Stromal cell of bone marrow (primary cell): ENCODE measurements at regions not wholly inside any gene's neighbourhood (a gene's known extent, or its start where the extent isn't known, plus 50 kb on each side); places are given as distances from the start of the nearest gene placed in this dataset.
"Not testable (repeated sequence)": the region's sequence is repeated elsewhere in the genome, so short reads cannot be mapped to it uniquely, and the experiment has no call there.

ENCODE experiments used
- DNase-seq: peaks from one replicate; pipeline ENCODE4 v3.0.0-alpha.2; 2012; ENCODE audit warnings: low read depth

DNA sequence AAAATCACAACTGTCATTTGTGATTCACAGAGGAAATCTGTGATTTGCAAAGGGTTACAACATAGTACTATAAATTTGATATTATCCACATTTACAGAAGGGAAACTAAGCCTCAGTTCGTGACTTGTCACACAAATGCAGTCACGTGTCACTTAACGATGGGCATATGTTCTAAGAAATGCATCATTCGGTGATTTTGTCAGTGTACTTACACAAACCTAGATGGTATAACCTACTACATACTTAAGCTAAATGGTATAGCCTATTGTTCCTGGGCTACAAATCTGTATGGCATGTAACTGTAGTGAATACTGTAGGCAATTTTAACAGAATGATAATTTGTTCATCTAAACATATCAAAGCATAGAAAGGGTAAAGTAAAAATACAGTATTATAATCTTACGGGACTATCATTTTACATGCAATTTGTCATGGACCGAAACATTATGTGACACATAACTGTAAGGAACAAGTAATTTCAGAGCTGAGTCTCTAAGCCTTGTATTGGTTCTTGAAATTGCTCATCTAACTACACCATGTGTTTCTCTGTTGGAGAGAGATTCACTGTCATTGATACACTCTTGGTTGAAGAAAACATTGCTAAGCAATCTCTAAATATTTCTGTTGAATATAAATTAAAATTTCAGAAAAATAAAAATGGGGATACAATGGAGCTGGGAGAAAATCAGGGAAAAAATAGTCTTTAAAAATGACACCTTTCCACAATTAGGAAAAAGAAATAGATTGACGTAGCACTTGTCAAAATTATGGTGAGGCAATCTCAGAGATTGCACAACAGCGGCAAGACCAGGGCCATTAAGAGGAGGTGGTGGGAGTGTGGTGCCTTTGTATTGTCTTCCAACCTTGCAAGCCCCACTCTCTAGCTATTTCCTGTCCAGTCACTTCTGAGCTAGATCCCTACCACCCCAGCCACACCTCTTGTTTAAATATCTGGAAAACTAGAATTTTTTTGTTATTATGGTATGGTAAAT, 645.8 kb upstream of the TBL1XR1 start:
- DNase-seq, result no peak

DNA sequence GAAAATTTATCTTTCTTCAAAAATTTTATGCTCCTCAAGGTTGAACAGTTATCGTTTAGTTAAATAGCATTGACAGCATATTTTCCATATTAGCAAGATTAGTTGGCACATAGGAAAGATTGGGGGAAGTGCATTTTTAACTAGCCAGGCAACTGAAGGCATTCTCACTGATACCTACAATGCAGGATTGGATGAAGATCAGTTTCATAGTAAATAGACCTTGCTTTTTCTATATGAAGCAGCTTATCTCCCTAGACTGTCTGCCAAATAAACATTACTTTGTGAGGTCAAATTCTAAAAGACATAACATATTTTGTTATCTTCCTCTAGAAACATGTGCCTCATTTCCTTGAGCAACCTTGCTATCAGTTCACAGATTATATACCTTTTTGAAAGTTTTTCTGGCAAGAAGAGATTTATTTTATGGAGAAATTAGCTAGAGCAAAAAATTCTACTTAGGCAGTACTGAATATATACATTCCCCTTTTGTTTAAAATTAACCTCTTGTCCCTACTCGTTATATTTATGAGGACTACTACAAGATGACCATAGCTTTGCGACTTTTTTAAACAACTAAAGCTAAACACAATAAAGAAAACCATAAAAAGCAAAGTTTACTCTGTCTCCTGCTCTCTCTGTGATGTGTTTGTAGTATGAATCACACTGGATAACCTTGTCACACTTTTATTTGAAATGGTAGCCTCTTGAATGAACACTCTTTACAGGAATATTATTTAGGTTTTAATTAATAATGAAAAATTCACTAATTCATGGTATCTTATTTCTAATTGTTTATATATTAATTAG, 654.9 kb upstream of the TBL1XR1 start:
- DNase-seq, result no peak

DNA sequence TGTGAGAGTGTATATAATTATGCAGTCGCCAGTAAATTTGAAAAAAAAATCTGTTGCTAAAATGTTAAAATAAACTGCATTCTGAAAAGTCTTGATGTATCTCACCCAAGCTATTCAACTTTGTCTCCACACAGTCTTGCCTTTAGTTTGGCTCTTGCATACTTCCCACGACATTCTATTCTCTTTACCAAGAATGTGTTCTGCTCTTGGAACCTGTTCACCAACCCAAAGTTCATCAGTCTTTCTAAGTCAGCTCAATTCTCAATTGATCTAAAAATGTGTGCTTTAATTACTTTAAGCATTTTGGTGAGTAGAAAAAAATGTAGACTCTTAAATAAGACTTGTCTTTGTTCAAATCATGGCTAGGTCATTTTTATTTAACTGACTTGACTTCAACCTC, 657.7 kb upstream of the TBL1XR1 start:
- no peak for DNase-seq

DNA sequence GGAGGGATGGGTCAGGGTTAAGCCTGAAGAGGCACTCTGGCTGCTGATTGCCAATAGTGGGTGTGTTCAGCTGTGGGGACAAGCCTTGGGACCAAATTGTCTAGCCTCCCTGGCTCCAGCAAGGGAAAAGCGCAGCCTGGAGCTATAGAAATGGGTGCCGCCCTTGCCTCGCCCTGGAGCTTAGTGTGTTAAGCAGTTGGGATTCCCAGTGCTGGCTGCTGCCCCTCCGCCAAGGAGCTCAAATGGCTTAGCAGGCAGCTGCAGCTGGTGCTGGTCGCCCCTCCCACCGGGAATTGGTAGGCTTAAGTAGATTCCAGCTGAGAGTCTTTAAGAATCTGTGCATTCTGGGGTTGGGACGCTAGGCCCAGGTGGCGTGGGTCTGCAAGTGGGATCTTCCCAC, 662.9 kb upstream of the TBL1XR1 start:
- DNase-seq, result no peak

DNA sequence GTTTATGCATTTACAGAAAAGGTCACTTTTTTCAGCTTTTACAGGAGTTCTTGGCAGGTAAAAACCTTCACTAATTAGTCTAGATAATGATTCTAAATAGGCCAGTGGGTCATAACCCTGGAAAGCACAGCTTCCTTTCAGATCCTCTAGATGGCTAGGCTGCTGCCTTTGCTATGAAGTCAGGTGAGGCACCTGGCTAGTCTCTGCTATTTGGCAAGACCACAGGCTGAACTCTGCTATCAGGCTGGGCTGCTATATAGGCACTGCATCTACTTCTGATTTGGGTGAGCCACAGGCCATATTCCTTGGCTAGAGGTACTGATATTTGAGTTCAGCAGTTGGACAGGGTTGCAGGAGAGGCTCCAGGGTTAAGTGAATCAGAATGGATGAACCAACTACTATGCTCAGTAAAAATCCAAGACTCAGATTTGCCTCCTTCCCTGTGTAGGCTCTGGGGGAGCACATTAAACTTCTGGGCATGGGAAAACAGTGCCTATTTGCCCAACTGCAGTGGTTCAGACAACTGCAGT, 665.7 kb upstream of the TBL1XR1 start:
- no peak for DNase-seq

DNA sequence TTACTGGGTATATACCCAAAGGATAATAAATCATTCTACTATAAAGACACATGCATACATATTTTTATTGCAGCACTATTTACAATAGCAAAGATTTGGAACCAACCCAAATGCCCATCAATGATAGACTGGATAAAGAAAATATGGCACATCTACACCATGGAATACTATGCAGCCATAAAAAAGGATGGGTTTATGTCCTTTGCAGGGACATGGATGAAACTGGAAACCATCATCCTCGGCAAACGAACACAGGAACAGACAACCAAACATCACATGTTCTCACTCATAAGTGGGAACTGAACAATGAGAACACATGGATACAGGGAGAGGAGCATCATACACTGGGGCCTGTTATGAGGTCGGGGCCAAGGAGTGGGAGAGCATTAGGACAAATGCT, 665.0 kb upstream of the KCNMB2 start:
- not testable (repeated sequence) for DNase-seq

DNA sequence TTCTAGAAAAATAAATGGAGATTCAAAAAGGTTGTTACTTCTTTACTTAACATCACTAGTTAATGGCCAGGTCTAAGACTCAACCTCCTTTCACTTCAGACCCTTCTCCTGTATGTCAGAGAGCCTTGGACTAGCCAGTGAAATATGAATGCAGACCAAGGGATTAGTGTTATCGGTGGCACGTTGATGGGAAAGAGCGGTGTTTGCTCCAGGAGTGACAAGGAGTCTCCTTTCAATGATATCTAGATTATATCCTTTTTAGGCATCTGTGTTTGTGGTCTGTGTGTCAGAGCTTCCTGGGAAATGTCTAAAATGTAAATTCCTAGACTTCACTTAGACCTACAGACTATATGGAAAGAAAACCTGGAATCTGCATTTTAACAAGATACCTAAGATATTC, 658.0 kb upstream of the KCNMB2 start:
- DNase-seq, result no peak

DNA sequence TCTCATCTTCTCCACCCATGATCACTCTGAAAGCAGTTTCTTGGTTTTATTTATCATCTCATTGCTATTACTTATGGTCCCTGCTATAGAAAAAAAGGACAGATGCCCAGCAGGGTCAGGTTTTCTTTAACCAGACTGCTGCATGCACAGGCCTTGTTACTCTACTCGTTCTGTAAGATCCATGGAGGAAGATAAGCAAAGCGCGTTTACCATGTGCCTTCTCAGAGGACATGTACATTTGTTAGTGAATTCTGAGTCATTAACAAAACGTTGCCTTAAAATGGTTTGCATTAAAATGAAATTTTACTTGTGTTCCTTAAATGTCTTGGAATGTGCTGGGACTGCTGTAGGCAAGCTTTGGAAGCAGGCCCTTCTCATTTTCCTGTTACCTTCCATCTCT, 657.3 kb upstream of the KCNMB2 start:
- DNase-seq, result no peak

DNA sequence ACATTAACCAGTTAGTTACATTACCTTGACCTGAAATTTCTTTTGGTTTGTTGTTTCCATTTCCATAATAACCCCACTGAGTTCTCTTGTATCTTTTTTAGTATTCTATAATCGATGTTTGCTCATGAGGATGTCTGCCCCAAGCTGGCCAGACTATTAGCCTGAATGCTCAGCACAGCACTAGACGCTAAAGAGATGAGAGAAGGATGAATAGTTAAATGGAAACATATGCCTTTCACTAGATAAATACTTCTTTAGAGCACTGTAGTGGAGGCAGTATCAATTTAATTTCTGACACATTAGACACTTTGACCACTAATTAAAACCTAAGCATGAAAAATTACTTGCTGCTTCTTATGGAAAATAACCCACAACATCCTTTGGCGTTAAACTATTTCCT, 654.9 kb upstream of the KCNMB2 start:
- no peak for DNase-seq

DNA sequence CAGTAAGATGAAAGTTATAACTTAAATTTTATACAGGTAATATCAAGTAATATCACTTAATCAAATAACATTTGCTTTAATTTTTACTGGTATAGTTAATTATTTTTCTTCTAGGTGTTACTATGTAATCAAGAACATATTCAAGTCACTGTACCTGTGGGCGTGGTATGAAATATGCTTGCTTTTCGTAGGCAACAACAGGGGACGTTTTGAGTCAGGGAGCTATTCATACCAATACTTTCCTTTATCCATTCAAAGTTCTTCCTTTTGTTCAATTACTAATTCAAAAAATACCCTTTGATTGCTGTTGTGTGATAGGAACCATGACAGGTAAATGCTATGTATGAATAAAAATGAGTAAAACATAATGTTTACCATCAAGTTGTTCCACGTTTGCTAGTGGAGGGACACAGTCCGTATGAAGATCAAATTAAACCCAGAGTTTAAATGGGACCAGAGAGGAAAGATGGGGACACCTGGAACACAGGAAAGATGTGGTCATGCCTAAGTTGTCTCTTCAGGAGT, 654.0 kb upstream of the KCNMB2 start:
- no peak for DNase-seq

DNA sequence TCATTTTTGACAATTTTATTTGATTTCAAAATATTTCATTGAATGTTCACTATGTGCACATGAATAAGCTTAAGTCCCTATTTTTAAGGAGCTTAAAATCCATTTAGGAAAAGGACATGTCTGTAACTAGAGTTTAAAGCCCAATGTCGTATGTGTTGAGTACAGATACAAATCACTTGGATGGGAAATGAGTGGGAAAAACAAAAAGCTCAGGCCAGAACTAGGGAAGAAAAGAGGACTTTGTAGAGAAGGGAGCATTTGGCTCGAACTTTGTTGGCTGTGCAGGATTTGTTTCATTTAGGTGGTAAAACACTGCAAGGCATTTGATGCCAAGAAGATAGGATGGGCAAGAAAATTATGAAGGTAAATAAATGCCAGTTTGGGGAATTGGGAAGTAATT, 653.1 kb upstream of the KCNMB2 start:
- no peak for DNase-seq

DNA sequence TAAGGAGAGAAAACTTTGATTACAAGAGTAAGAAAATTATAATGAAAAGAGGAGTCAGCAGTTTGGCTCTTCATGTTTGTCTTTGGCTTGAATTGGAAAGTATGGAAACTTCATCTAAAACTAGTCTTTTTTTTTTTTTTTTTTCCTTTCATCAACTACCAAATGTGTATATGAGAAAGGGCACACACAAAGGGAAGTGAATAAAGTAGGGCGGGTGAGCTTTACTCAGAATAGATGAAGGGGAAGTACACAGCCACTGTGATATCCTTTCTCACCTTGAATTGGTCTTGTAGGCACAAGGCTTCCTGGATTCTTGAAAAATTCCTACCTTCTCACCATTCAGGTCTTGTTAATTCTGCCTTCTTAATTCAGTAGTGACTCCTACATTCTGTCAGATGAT, 652.3 kb upstream of the KCNMB2 start:
- no peak for DNase-seq

DNA sequence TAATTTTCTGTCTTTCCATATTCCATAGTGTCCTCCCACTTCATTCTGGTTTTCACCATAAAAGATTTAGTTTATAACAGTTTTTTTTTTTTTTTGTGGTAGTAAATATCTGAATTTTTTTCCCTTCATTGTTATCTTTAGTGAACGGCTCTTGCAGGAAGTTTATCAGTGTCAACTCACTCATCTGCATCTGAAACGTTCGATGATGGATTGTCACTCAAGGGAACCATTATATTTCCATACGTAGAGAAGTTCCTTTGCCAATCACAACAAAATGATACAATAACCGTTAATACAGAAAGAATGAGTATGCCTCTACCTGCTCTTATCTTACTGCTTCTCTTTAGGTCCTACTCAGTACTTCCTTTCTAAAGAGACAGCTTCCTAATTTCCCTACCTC, 651.2 kb upstream of the KCNMB2 start:
- DNase-seq, result no peak

DNA sequence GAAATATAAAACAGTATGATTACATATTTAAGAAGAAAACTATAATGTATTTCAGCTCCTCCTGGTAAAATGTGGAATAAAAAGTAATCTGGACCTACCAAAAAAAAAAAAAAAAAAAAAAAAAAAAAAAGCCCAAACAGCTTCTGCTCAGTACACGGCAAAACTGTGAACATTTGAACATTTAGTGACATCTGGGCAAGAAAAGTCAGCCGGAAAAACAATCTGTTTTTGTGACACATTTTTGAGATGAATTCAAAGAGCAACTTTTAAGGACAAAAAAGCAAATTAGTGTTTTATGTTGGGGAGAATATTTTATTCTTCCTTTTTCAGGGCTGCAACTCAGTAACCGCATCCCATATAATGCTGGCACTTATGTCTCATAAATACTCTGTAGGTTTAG, 649.7 kb upstream of the KCNMB2 start:
- no peak for DNase-seq

DNA sequence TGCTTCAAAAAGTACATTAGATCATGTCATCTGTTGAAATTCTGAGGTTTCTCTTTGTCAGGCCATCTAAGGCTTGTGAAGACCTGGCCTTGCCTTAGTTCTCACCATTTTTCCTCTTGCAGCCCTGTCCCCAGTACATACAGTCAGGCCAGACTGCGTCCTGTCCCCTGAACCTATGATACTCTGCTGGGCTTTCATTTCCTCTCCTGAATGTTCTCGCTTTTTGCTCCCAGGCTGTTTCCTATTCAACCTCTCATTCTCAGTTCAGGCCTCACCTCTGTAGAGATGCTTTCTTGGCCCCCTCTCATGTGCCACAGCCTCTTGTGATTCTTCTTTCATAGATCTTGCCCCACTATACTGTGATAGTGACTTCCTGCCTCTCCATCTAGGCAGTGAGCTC, 648.8 kb upstream of the KCNMB2 start:
- DNase-seq, result no peak

DNA sequence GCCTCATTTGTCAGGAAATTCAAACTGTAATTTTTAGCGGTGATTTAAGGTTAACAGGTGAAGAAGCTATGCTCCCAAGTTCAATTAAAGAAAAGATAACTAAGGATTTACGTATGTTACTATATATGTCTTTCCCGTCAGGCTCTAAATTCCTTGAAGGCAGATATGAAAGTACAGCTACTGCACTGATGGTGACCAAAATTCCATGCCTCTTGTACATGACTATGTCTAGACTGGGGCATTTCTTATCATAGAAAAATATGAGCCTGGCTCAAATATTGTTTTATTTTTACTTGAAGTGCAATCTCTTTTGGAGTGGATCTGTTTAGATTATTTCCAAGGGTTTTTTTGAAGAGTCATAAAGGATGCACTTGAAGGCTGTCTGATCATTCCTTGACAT, 647.1 kb upstream of the KCNMB2 start:
- DNase-seq, result no peak

DNA sequence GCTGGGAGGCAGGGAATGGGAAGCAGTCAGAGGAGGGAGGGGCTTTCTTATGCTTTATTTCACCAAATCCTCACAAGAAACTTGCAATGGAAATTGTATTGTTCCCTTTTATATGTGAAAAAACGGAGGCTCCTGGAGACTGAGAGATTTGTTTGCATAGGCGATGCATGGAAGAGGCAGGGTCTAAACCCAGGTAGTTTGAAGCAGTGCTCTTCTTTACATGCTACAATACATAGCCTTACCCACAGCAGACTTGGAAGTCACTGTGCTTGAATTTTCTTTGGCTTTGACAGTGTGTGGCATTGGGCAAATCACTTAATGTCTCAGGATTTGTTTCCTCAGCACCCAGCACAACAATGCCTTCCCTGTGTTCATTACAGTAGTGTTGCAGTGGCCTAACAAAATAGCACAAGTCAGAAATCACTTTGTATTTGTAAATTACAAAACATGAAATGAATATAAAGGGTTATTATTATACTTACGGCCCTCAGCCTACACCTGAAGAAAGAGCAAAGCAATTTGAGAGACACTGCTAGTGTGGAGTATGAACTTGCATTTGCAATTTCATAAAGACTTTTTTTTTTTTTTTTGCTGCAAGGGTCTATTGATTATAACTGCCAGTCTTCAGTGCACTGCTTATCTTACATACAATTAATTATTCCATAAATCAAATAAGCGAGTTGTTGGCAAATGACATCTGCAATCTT, 646.4 kb upstream of the KCNMB2 start:
- no peak for DNase-seq

DNA sequence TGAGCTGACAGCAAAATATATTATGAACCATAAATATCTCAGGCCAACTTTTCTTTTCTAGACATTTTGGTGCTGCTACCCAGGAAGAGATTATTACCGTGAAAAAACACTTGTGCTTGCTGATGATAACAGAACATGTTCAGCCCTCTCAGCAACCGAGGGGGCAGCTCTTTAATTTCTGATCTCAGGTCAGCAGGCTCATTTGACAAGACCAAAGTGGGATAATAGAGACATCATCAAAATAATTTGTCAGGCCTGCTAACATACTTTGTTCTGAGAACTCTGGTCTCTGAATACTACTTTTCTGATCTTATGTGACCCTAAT, 645.9 kb upstream of the KCNMB2 start:
- DNase-seq, result no peak

DNA sequence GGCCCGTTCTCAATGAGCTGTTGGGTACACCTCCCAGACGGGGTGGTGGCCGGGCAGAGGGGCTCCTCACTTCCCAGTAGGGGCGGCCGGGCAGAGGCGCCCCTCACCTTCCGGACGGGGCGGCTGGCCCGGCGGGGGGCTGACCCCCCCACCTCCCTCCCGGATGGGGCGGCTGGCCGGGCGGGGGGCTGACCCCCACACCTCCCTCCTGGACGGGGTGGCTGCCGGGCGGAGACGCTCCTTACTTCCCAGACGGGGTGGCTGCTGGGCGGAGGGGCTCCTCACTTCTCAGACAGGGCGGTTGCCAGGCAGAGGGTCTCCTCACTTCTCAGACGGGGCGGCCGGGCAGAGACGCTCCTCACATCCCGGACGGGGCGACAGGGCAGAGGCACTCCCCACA, 644.7 kb upstream of the KCNMB2 start:
- not testable (repeated sequence) for DNase-seq

DNA sequence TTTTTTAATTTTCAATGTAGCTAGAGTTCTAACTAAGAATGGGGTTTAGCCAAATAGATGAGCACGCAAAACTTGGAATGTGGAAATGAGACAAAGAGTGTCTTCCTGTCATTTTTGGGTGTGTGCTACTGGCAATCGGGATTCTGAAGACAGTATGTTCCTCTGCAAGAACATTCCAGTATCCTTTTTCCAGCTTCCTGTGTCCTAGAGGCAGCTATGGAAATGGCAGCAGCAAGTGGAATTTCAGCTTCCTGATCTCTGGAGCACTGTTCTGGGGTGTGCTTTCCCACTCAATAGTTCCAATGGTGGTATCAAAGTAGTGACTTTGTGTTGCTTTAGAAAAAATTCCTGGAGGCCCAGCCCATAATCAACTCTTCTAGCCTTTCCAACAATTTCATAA, 642.9 kb upstream of the KCNMB2 start:
- DNase-seq, result no peak

DNA sequence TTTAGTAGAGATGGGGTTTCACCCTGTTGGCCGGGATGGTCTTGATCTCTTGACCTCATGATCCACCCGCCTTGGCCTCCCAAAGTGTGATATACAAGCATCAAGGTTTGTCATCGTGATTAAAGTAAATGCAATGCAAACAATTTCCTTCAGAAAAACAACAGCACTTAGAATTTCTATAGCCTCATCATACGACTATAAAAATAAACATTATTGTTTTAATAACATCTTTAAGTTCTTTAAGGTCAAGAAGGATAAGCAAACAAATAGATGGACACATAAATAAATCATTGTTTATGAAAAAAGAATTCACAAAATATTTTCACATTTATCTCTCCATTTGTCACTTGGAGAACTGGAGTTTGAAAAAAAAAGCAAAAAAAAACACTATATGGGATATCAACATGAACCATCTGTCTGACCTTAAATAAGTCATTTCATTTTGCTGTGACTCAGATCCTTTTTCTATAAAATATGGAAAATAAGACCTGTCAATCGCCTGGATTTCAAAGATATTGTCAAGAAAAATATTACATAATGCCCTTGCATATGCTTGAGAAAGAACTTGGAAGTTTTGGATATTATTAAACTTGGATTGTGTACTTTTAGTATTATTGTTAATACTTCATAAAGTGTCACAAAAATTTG, 642.0 kb upstream of the KCNMB2 start:
- DNase-seq, result no peak

DNA sequence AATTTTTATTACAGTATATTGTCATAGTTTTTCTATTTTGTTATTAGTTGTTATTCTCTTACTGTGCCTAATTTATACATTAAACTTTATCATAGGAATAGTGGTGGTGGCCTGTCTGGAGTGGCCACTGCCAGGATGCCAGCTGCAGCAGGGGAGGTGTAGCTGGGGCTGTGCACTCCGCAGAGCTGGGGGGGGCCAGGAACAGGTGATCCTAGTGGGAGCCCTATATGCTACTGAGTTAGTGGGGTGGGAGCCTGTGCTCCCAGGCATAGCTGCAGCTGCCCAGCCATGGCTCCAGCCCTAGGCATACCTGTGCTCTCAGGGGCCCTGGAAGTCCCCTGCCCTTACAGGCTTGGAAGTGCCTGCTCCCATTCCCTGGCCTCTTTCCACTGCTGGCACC, 638.1 kb upstream of the KCNMB2 start:
- DNase-seq, result no peak
